Adipocyte (in vitro differentiated cells): ENCODE measurements at regions not wholly inside any gene's neighbourhood (a gene's known extent, or its start where the extent isn't known, plus 50 kb on each side); places are given as distances from the start of the nearest gene placed in this dataset.

ENCODE experiments used
- DNase-seq: peaks from one replicate; pipeline ENCODE4 v3.0.0-alpha.2; 2015; ENCODE audit warnings: low read depth
- H3K27me3 ChIP-seq: replicated peaks from 2 replicates; pipeline ENCODE4 v1.7.0; 2013; ENCODE audit warnings: mild to moderate bottlenecking, low read length, moderate library complexity; ENCODE audit not compliant: control insufficient read depth, insufficient read depth
- H3K36me3 ChIP-seq: 2 replicates; pipeline ENCODE4 v1.7.0; 2013; ENCODE audit warnings: low read length, mild to moderate bottlenecking, moderate library complexity; ENCODE audit not compliant: control insufficient read depth, insufficient read depth, severe bottlenecking
- H3K4me1 ChIP-seq: 2 replicates; pipeline ENCODE4 v1.7.0; 2013; ENCODE audit warnings: mild to moderate bottlenecking, low read length, moderate library complexity; ENCODE audit not compliant: control insufficient read depth, insufficient read depth
- H3K4me3 ChIP-seq: 2 replicates; pipeline ENCODE4 v1.7.0; 2013; ENCODE audit warnings: mild to moderate bottlenecking, low read length, moderate library complexity
- H3K9ac ChIP-seq: 2 replicates; pipeline ENCODE4 v1.7.0; 2013; ENCODE audit warnings: mild to moderate bottlenecking, low read length, moderate library complexity
- H3K9me3 ChIP-seq: 2 replicates; pipeline ENCODE4 v1.7.0; 2013; ENCODE audit warnings: mild to moderate bottlenecking, low read length, moderate library complexity; ENCODE audit not compliant: control insufficient read depth

DNA sequence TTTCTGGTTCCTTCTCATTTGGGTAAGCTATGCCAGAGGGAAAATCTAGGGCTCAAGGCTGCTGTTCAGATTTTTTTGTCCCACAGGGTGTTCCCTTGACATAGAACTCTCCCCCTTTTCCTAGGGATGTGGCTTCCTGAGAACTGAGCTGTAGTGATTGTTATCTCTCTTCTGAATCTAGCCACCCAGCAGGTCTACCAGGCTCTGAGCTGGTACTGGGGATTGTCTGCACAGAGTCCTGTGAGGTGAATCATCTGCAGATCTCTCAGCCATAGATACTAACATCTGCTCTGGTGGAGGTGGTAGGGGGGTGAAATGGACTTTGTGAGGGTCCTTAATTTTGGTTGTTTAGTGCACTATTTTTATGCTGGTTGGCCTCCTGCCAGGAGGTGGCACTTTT, 167.3 kb upstream of the PGR start:
- Histone ChIP-seq H3K9ac (no peak overlapping the region), H3K36me3 (no peaks in the 10 kb centered on the region), H3K4me1 (no peaks in the 10 kb centered on the region), H3K4me3 (no peak overlapping the region), H3K27me3 (no peaks in the 10 kb centered on the region), H3K9me3 (peaks cover 8% of the 10 kb centered on the region)
- DNase-seq, result no peak

DNA sequence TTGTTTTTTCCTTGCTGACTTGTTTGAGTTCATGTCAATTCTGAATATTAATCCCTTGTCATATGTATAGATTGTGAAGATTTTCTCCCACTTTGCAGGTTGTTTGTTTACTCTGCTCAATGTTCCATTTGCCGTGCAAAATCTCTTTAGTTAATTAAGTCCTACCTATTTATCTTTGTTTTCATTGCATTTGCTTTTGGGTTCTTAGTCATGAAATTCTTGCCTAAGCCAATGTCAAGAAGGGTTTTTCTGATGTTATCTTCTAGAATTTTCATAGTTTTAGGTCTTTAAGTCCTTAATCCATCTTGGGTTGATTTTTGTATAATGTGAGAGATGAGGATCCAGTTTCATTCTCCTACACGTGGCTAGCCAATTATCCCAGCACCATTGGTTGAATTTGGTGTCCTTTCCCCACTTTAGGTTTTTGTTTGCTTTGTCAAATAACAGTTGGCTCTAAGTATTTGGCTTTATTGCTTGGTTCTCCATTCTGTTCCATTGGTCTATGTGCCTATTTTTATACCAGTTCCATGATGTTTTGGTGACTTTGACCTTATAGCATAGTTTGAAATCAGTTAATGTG, 163.1 kb upstream of the PGR start:
- H3K9ac ChIP-seq, result no peak overlapping the region
- no peaks in the 10 kb centered on the region for H3K4me1 ChIP-seq
- H3K36me3 ChIP-seq, result no peaks in the 10 kb centered on the region
- DNase-seq, result no peak
- peaks cover 29% of the 10 kb centered on the region for H3K9me3 ChIP-seq
- no peak overlapping the region for H3K4me3 ChIP-seq
- H3K27me3 ChIP-seq, result no peaks in the 10 kb centered on the region

DNA sequence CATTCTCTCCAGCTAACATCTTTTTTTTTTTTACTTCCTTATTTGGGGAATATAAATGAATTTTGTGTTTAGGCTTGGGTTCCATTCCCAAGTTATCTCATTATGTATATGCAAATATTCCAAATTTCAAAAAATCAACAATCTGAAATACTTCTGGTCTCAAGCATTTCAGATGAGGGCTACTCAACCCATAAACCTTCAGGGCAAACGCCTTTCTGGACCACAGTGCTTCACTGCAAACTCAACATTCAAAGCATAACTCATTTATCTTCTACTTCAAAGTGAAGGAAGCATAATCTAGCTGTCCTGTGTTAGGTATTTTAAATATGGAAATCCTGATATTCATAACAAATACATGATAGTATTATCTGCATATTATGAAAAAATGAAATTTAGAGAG, 161.7 kb upstream of the PGR start:
- H3K9ac ChIP-seq, result no peak overlapping the region
- peaks cover 29% of the 10 kb centered on the region for H3K9me3 ChIP-seq
- H3K4me3 ChIP-seq, result no peak overlapping the region
- no peaks in the 10 kb centered on the region for H3K36me3 ChIP-seq
- H3K4me1 ChIP-seq, result no peaks in the 10 kb centered on the region
- no peak for DNase-seq
- no peaks in the 10 kb centered on the region for H3K27me3 ChIP-seq

GRCh38 chr11:101288392-101288791, 158.8 kb upstream of the PGR start:
- H3K4me3 ChIP-seq, result no peak overlapping the region
- DNase-seq, result no peak
- H3K9ac ChIP-seq, result no peak overlapping the region
- H3K36me3 ChIP-seq, result no peaks in the 10 kb centered on the region
- no peaks in the 10 kb centered on the region for H3K4me1 ChIP-seq
- H3K9me3 ChIP-seq, result peaks cover 20% of the 10 kb centered on the region
- no peaks in the 10 kb centered on the region for H3K27me3 ChIP-seq

DNA sequence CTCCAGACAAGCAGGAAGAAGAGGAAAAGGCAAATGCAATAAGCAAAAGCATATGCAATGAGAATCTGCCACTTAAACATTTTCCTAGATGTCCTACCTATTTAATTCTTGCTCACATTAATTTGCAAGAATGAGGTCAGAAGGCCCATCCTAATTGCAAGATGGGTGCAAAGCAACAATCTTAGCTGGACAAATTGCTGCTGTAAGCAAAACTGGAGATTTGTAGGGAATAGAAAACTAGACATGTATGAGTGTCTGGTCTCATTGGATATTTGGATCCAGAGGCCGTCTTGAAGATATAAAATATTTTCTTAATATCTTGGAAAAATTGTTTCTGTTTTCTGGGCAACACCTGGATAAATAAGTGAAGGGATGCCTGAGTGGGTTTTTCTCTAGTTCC, 150.1 kb upstream of the PGR start:
- Histone ChIP-seq H3K9me3 (no peaks in the 10 kb centered on the region), H3K9ac (no peak overlapping the region), H3K4me1 (no peaks in the 10 kb centered on the region), H3K4me3 (no peak overlapping the region), H3K27me3 (no peaks in the 10 kb centered on the region), H3K36me3 (no peaks in the 10 kb centered on the region)
- DNase-seq, result no peak

GRCh38 chr11:101278286-101278685, 148.7 kb upstream of the PGR start:
- Histone ChIP-seq H3K9ac (no peak overlapping the region), H3K4me1 (no peaks in the 10 kb centered on the region), H3K36me3 (no peaks in the 10 kb centered on the region), H3K27me3 (no peaks in the 10 kb centered on the region), H3K4me3 (no peak overlapping the region), H3K9me3 (no peaks in the 10 kb centered on the region)
- no peak for DNase-seq

DNA sequence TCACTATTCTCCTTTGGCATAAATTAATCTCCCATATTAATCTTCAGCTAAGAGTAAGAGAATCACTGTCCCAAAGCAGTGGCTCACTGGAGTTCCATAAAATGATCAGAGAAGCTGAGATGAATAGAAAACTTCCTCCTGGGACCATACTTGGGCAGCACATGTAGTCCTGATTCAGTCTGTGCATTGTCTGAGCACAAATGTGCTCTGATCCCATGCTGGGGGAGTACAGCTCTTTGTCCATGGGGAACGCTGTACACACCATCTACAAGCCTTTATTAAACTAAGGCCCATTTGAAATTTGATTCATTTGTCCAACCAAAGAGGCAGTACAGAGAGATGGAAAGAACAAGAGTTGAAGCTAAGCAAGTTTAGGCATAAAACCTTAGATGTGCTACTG, 147.4 kb upstream of the PGR start:
- no peaks in the 10 kb centered on the region for H3K9me3 ChIP-seq
- no peaks in the 10 kb centered on the region for H3K36me3 ChIP-seq
- H3K4me3 ChIP-seq, result no peak overlapping the region
- no peak for DNase-seq
- H3K27me3 ChIP-seq, result no peaks in the 10 kb centered on the region
- no peak overlapping the region for H3K9ac ChIP-seq
- H3K4me1 ChIP-seq, result no peaks in the 10 kb centered on the region

GRCh38 chr11:101269990-101270660, 140.5 kb upstream of the PGR start:
- no peaks in the 10 kb centered on the region for H3K36me3 ChIP-seq
- no peak for DNase-seq
- H3K9me3 ChIP-seq, result no peaks in the 10 kb centered on the region
- H3K27me3 ChIP-seq, result no peaks in the 10 kb centered on the region
- no peak overlapping the region for H3K4me3 ChIP-seq
- H3K9ac ChIP-seq, result no peak overlapping the region
- H3K4me1 ChIP-seq, result no peaks in the 10 kb centered on the region

DNA sequence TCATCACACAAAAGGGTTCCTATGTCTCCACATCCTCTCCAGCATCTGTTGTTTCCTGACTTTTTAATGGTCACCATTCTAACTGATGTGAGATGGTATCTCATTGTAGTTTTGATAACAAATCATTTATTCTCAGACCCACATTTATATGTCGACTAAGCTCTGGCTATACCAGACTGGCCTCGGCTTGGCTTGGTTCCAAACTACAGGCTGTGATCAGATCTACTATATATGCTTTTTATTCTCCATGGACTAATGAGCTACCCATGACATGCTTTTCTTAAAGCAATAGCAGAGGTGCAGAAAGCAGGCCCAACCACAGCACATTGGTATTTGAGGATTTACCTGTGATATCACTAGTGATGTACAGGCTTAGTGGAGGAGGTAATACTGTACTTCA, 139.8 kb upstream of the PGR start:
- Histone ChIP-seq H3K9me3 (no peaks in the 10 kb centered on the region), H3K36me3 (no peaks in the 10 kb centered on the region), H3K4me3 (no peak overlapping the region), H3K27me3 (no peaks in the 10 kb centered on the region), H3K9ac (no peak overlapping the region), H3K4me1 (peaks cover 2% of the 10 kb centered on the region)
- DNase-seq, result no peak

- H3K36me3 ChIP-seq, result no peaks in the 10 kb centered on the region
- H3K9me3 ChIP-seq, result no peaks in the 10 kb centered on the region
- peaks cover 4% of the 10 kb centered on the region for H3K4me1 ChIP-seq
- no peak overlapping the region for H3K9ac ChIP-seq
- DNase-seq, result no peak
- no peak overlapping the region for H3K4me3 ChIP-seq
- no peaks in the 10 kb centered on the region for H3K27me3 ChIP-seq
Measured at GRCh38 chr11:101267654-101268053, 138.0 kb upstream of the PGR start.

DNA sequence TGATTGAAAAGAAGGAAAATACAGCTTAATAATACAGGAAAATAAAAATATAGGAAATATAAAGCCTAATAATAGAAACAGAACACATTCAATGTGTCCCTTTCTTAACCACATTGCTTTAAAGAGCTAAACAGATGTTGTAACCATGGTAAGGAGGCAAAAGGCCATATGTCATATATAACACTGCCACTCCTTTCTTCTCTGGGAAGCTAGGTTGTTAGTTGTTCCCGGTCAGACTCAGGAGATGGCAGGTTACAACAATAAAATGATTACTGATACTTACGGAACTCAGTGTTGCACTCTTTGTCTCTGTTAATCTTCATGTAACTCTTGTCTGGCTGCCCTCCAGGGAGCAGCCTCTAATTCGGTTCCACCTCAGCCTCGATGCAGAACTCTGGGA, 134.7 kb upstream of the PGR start:
- H3K36me3 ChIP-seq, result no peaks in the 10 kb centered on the region

GRCh38 chr11:101262995-101263394, 133.4 kb upstream of the PGR start:
- H3K4me3 ChIP-seq, result no peak overlapping the region
- peaks cover 4% of the 10 kb centered on the region for H3K4me1 ChIP-seq
- no peak overlapping the region for H3K9ac ChIP-seq
- H3K27me3 ChIP-seq, result no peaks in the 10 kb centered on the region
- no peaks in the 10 kb centered on the region for H3K9me3 ChIP-seq
- no peak for DNase-seq
- H3K36me3 ChIP-seq, result no peaks in the 10 kb centered on the region

More for the DNA sequence above, 134.7 kb upstream of the PGR start:
- Histone ChIP-seq H3K4me3 (no peak overlapping the region), H3K9me3 (no peaks in the 10 kb centered on the region), H3K9ac (no peak overlapping the region), H3K27me3 (no peaks in the 10 kb centered on the region), H3K4me1 (peaks cover 4% of the 10 kb centered on the region)
- DNase-seq, result no peak
